ENCODE measurements at regions not wholly inside any gene's neighbourhood (a gene's known extent, or its start where the extent isn't known, plus 50 kb on each side); places are given as distances from the start of the nearest gene placed in this dataset.

DNA sequence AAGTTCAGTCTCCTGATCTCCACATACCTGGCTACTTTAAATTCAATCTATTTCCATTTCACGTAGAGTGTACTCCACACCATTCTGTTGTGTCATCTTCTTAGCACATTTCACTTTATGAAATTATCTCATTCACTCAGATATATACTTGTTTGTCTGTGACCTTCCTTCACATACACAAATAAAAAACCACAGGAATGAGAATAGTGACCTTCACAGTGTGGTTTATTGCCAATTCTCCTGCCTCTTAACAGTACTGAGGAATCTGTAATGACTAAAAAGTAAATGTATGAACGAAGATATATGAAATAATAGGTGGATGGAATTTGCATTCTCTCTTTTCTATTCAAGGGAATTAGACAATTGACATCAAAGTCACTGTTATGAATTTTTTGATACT, 183.9 kb upstream of the PCDH7 start:
- no peak overlapping the region for H3K4me3 ChIP-seq
- no peaks in the 10 kb centered on the region for H3K27me3 ChIP-seq
- no peak for TF ChIP-seq POLR2AphosphoS5 (IDR thresholded peaks at IDR 0.05; ENCODE audit: insufficient read depth in 1 of 2, low read depth in 1 of 2)
- H3K9me3 ChIP-seq, result no peaks in the 10 kb centered on the region
- intact Hi-C loops (cut with DNase I), result no loop called here
- H3K36me3 ChIP-seq, result no peaks in the 10 kb centered on the region
- no peak overlapping the region for H3K27ac ChIP-seq
- no peak for DNase-seq (ENCODE audit: extremely low spot score in 2 of 2)
- no peaks in the 10 kb centered on the region for H3K4me1 ChIP-seq

DNA sequence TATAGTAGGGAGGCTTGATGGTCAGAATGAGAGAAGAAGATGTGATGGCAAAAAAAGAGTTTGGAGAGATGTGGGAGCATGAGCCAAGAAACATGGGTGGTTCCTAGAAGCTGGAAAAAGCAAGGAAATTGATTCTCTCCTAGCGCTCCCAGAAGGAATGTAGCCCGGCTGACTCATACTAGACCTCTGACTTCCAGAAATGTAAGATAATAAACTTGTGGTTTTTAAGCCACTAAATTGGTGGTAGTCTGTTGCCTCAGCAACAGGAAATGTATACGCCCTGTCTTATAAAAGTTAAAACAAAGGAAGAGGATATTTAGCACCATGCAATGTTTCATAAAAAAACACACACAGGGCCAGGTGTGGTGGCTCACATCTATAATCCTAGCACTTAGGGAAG, 182.7 kb upstream of the PCDH7 start:
- DNase-seq (ENCODE audit: extremely low spot score in 2 of 2), result no peak
- Histone ChIP-seq H3K27me3 (no peaks in the 10 kb centered on the region), H3K9me3 (no peaks in the 10 kb centered on the region), H3K4me1 (no peaks in the 10 kb centered on the region), H3K27ac (no peak overlapping the region), H3K36me3 (no peaks in the 10 kb centered on the region), H3K4me3 (no peak overlapping the region)
- TF ChIP-seq POLR2AphosphoS5 (IDR thresholded peaks at IDR 0.05; ENCODE audit: insufficient read depth in 1 of 2, low read depth in 1 of 2), result no peak
- no peak for TF ChIP-seq POLR2A (IDR thresholded peaks at IDR 0.05)
- TF ChIP-seq, protein P1, sequence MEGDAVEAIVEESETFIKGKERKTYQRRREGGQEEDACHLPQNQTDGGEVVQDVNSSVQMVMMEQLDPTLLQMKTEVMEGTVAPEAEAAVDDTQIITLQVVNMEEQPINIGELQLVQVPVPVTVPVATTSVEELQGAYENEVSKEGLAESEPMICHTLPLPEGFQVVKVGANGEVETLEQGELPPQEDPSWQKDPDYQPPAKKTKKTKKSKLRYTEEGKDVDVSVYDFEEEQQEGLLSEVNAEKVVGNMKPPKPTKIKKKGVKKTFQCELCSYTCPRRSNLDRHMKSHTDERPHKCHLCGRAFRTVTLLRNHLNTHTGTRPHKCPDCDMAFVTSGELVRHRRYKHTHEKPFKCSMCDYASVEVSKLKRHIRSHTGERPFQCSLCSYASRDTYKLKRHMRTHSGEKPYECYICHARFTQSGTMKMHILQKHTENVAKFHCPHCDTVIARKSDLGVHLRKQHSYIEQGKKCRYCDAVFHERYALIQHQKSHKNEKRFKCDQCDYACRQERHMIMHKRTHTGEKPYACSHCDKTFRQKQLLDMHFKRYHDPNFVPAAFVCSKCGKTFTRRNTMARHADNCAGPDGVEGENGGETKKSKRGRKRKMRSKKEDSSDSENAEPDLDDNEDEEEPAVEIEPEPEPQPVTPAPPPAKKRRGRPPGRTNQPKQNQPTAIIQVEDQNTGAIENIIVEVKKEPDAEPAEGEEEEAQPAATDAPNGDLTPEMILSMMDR (IDR thresholded peaks at IDR 0.05), result no peak
- intact Hi-C loops (cut with DNase I), result no loop called here

DNA sequence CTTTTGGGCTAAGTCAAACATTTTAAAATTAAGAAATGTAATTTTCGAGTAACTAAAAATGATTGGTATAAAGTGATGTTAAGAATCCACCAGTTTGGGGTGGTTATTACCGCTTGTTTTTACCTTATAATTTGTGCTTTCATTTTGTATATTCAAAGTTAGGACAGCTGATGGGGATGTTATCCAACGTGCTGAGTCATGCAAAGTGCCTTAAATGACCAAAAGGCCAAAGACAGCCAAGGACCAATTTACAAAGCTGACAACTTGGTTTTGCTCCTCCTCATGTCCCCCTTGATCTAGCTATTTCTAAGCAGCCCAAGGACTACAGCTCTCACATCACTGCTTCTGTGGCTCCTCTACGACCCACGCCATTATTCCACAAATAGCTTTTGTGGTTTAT, 181.4 kb upstream of the PCDH7 start:
- intact Hi-C loops (cut with DNase I), result no loop called here
- H3K27ac ChIP-seq, result no peak overlapping the region
- H3K27me3 ChIP-seq, result no peaks in the 10 kb centered on the region
- no peak overlapping the region for H3K4me3 ChIP-seq
- no peaks in the 10 kb centered on the region for H3K9me3 ChIP-seq
- H3K4me1 ChIP-seq, result no peaks in the 10 kb centered on the region
- DNase-seq (ENCODE audit: extremely low spot score in 2 of 2), result no peak
- H3K36me3 ChIP-seq, result no peaks in the 10 kb centered on the region
- TF ChIP-seq POLR2AphosphoS5 (IDR thresholded peaks at IDR 0.05; ENCODE audit: insufficient read depth in 1 of 2, low read depth in 1 of 2) (no peak), POLR2A (IDR thresholded peaks at IDR 0.05) (no peak)
- TF ChIP-seq, protein P1 (IDR thresholded peaks at IDR 0.05), result no peak

GRCh38 chr4:30543057-30543456, 177.1 kb upstream of the PCDH7 start:
- TF ChIP-seq POLR2A (IDR thresholded peaks at IDR 0.05) (no peak), POLR2AphosphoS5 (IDR thresholded peaks at IDR 0.05; ENCODE audit: insufficient read depth in 1 of 2, low read depth in 1 of 2) (no peak)
- TF ChIP-seq, protein P1 (IDR thresholded peaks at IDR 0.05), result no peak
- Histone ChIP-seq H3K4me1 (no peaks in the 10 kb centered on the region), H3K27me3 (no peaks in the 10 kb centered on the region), H3K27ac (no peak overlapping the region), H3K9me3 (no peaks in the 10 kb centered on the region), H3K36me3 (no peaks in the 10 kb centered on the region), H3K4me3 (no peak overlapping the region)
- intact Hi-C loops (cut with DNase I), result no loop called here
- no peak for DNase-seq (ENCODE audit: extremely low spot score in 2 of 2)

- Histone ChIP-seq H3K9me3 (no peaks in the 10 kb centered on the region), H3K4me3 (no peak overlapping the region), H3K27me3 (no peaks in the 10 kb centered on the region), H3K36me3 (no peaks in the 10 kb centered on the region), H3K4me1 (no peaks in the 10 kb centered on the region), H3K27ac (no peak overlapping the region)
- no peak for DNase-seq (ENCODE audit: extremely low spot score in 2 of 2)
- intact Hi-C loops (cut with DNase I), result no loop called here
- TF ChIP-seq POLR2A (IDR thresholded peaks at IDR 0.05) (no peak), POLR2AphosphoS5 (IDR thresholded peaks at IDR 0.05; ENCODE audit: insufficient read depth in 1 of 2, low read depth in 1 of 2) (no peak)
- TF ChIP-seq, protein P1 (IDR thresholded peaks at IDR 0.05), result no peak
These were observed 167.0 kb upstream of the PCDH7 start for GRCh38 chr4:30553151-30553550.

DNA sequence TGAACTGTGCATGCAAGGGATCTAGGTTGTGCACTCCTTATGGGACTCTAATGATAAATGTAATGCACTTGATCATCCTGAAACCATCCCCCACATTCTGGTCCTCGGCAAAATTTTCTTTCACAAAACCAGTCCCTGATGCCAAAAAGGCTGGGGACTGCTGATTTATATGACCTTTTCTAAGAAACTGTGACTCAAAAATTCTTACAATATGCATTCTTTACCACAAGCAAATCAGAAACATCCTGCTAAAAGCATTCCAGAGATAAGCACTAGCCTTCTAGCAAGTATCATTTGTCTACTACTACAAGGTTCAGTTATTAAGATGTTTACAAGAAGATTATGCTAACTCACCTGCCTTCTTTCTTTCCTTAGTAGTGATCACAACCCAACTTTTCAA, 166.5 kb upstream of the PCDH7 start:
- no peaks in the 10 kb centered on the region for H3K27me3 ChIP-seq
- H3K4me1 ChIP-seq, result no peaks in the 10 kb centered on the region
- no peaks in the 10 kb centered on the region for H3K9me3 ChIP-seq
- TF ChIP-seq, protein P1 (IDR thresholded peaks at IDR 0.05), result no peak
- TF ChIP-seq POLR2AphosphoS5 (IDR thresholded peaks at IDR 0.05; ENCODE audit: insufficient read depth in 1 of 2, low read depth in 1 of 2) (no peak), POLR2A (IDR thresholded peaks at IDR 0.05) (no peak)
- no peak overlapping the region for H3K27ac ChIP-seq
- no peaks in the 10 kb centered on the region for H3K36me3 ChIP-seq
- intact Hi-C loops (cut with DNase I), result no loop called here
- no peak overlapping the region for H3K4me3 ChIP-seq
- no peak for DNase-seq (ENCODE audit: extremely low spot score in 2 of 2)

Measured in vagina (tissue), 2 donors.